GM19043 (cell line): ENCODE measurements at regions not wholly inside any gene's neighbourhood (a gene's known extent, or its start where the extent isn't known, plus 50 kb on each side); places are given as distances from the start of the nearest gene placed in this dataset.

Experiments used
- ATAC-seq: cut with Tn5 transposase; IDR thresholded peaks from one replicate; pipeline ENCODE4 v1.9.1; 2021; ENCODE audit warnings: low read depth; ENCODE audit not compliant: unreplicated experiment

- ATAC-seq, result no peak
These were observed 322.5 kb downstream of the NFIB start for GRCh38 chr9:13991395-13991794.

GRCh38 chr9:13990994-13991393, 322.9 kb downstream of the NFIB start:
- no peak for ATAC-seq

GRCh38 chr9:13990331-13990730, 323.6 kb downstream of the NFIB start:
- no peak for ATAC-seq

GRCh38 chr9:13988944-13989343, 325.0 kb downstream of the NFIB start:
- ATAC-seq, result no peak

- no peak for ATAC-seq
These were observed 330.3 kb downstream of the NFIB start for GRCh38 chr9:13983607-13984006.

GRCh38 chr9:13979941-13980318, 334.0 kb downstream of the NFIB start:
- ATAC-seq, result no peak

- no peak for ATAC-seq
These were observed 338.2 kb downstream of the NFIB start for GRCh38 chr9:13975611-13976290.

- no peak for ATAC-seq
These were observed 339.1 kb downstream of the NFIB start for GRCh38 chr9:13974891-13975290.

- ATAC-seq, result no peak
These were observed 341.8 kb downstream of the NFIB start for GRCh38 chr9:13971966-13972655.

- ATAC-seq, result no peak
These were observed 342.5 kb downstream of the NFIB start for GRCh38 chr9:13971415-13971814.

GRCh38 chr9:13970426-13970825, 343.5 kb downstream of the NFIB start:
- no peak for ATAC-seq

GRCh38 chr9:13970018-13970417, 343.9 kb downstream of the NFIB start:
- ATAC-seq, result no peak

- ATAC-seq, result no peak
These were observed 346.5 kb downstream of the NFIB start for GRCh38 chr9:13967438-13967837.

- ATAC-seq, result no peak
These were observed 346.9 kb downstream of the NFIB start for GRCh38 chr9:13967011-13967410.

GRCh38 chr9:13963005-13963653, 350.8 kb downstream of the NFIB start:
- ATAC-seq, result no peak

- ATAC-seq, result no peak
These were observed 351.9 kb downstream of the NFIB start for GRCh38 chr9:13962006-13962405.

- ATAC-seq, result no peak
These were observed 353.8 kb downstream of the NFIB start for GRCh38 chr9:13960011-13960765.

GRCh38 chr9:13958672-13959071, 355.3 kb downstream of the NFIB start:
- no peak for ATAC-seq

GRCh38 chr9:13957089-13957488, 356.9 kb downstream of the NFIB start:
- no peak for ATAC-seq

GRCh38 chr9:13956107-13956506, 357.8 kb downstream of the NFIB start:
- ATAC-seq, result no peak

- ATAC-seq, result no peak
These were observed 361.0 kb downstream of the NFIB start for GRCh38 chr9:13952906-13953305.
